Mucosa of descending colon (tissue), 3 donors: ENCODE measurements at regions not wholly inside any gene's neighbourhood (a gene's known extent, or its start where the extent isn't known, plus 50 kb on each side); places are given as distances from the start of the nearest gene placed in this dataset.

ENCODE experiments used
- ATAC-seq: fragments of 200-7000 bp; cut with Tn5 transposase; one replicate; pipeline ENCODE4 v1.9.1; 2020; ENCODE audit warnings: mild to moderate bottlenecking, moderate library complexity
- DNase-seq, 3 donors: peaks; one replicate each; pipeline ENCODE4 v3.0.0-alpha.2; 2020
- H3K36me3 ChIP-seq: fragments of 200-600 bp; one replicate; pipeline ENCODE4 v1.8.0; 2021; ENCODE audit warnings: low read depth, mild to moderate bottlenecking
- H3K4me1 ChIP-seq: fragments of 200-600 bp; one replicate; pipeline ENCODE4 v1.8.0; 2021; ENCODE audit warnings: low read depth, mild to moderate bottlenecking
- H3K4me3 ChIP-seq: fragments of 200-600 bp; one replicate; pipeline ENCODE4 v1.8.0; 2021; ENCODE audit warnings: mild to moderate bottlenecking
- H3K9me3 ChIP-seq: fragments of 200-600 bp; one replicate; pipeline ENCODE4 v1.8.0; 2021; ENCODE audit warnings: mild to moderate bottlenecking
- intact Hi-C, 2 donors: fragments of 100-400 bp; cut with DNase I in 1 of 2; cut with micrococcal nuclease in 1 of 2; formaldehyde crosslinking; loops; one replicate each; pipeline versions ENCODE4 v1.11.0 to v1.11.1; 2022; cut with DNase I, micrococcal nuclease
- TF ChIP-seq, protein P1 (sequence below): fragments of 200-600 bp; IDR thresholded peaks from one replicate; pipeline ENCODE4 v1.8.0; 2022; ENCODE audit warnings: antibody characterized with exemption, mild to moderate bottlenecking
- donor health status: DM: no; HTN: no; CAD: no; lungs with moderate emphysema.
- donor health status: DM: no; HTN: no; CAD: no.
- donor health status: DM: no; HTN: yes; CAD: no.

DNA sequence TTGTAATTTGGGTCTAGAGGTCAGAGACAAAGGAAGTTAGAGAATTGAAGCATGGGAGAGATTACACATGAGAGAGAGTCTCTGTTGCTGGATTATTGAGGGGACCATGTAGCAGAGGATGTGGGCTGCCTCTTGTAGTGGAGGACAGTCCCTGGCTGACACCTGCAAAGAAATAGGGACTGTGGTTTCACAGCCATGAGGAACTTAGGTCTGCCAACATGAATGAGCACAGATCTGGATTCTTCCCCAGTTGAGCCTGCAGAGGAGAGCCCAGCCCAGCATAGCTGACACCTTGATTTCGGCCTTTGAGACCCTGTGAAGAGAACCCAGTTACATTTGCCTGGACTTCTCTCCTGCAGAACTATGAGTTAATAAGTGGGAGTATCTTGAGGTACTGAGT, 179.5 kb upstream of the TWIST2 start:
- no peak for ATAC-seq
- intact Hi-C loops, result no loop called here
- no peaks in the 10 kb centered on the region for H3K9me3 ChIP-seq

DNA sequence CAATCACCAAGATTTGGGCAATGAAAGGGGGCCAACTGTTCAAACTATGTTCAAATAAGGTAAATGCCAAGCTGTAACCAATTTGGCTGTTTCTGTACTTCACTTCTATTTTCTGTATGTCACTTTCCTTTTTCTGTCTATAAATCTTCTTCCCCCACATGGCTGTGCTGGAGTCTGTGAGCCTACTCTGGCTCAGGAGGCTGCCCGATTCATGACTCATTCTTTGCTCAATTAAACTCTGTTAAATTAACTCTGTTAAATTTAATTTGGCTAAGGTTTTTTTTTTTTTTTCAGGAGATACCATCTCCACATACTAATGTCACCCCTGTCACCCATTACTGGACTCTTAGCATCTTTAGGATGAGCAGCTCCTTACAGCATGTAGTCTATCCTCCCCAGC, 178.8 kb upstream of the TWIST2 start:
- Histone ChIP-seq H3K9me3 (no peaks in the 10 kb centered on the region), H3K36me3 (no peaks in the 10 kb centered on the region), H3K4me1 (no peaks in the 10 kb centered on the region), H3K4me3 (no peak overlapping the region)
- TF ChIP-seq, protein P1, sequence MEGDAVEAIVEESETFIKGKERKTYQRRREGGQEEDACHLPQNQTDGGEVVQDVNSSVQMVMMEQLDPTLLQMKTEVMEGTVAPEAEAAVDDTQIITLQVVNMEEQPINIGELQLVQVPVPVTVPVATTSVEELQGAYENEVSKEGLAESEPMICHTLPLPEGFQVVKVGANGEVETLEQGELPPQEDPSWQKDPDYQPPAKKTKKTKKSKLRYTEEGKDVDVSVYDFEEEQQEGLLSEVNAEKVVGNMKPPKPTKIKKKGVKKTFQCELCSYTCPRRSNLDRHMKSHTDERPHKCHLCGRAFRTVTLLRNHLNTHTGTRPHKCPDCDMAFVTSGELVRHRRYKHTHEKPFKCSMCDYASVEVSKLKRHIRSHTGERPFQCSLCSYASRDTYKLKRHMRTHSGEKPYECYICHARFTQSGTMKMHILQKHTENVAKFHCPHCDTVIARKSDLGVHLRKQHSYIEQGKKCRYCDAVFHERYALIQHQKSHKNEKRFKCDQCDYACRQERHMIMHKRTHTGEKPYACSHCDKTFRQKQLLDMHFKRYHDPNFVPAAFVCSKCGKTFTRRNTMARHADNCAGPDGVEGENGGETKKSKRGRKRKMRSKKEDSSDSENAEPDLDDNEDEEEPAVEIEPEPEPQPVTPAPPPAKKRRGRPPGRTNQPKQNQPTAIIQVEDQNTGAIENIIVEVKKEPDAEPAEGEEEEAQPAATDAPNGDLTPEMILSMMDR, result no peak
- intact Hi-C loops, result no loop called here
- DNase-seq (no peak), ATAC-seq (no peak)

More for the DNA sequence above, 179.5 kb upstream of the TWIST2 start:
- H3K4me3 ChIP-seq, result no peak overlapping the region
- no peaks in the 10 kb centered on the region for H3K36me3 ChIP-seq
- H3K4me1 ChIP-seq, result no peaks in the 10 kb centered on the region
- no peak for DNase-seq
- TF ChIP-seq, protein P1, result no peak

DNA sequence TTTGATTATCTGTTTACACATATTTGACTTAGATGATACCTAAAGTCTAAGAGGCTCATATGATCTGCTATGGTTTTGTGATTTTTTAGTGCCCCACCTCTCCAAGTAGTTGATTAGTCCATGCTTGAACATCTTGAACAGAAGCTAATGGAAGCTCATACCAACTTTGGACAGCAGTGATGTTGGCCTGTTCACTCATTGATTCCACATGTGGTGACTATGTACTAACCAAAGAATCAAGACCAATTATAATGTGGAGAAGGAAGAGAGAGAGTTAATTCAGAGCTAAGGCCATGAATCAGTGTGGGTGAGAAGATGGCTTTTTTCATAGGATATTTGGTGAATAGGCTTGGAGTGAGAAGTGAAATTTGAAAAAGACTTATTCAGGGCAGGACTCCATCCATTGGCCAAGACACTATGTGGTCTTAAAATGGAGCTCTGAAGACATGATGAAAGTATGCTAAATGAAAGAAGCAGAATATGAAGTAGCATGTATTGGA, 178.3 kb upstream of the TWIST2 start:
- no peaks in the 10 kb centered on the region for H3K9me3 ChIP-seq
- DNase-seq (no peak), ATAC-seq (no peak)
- TF ChIP-seq, protein P1, result no peak
- intact Hi-C loops, result no loop called here
- no peak overlapping the region for H3K4me3 ChIP-seq
- no peaks in the 10 kb centered on the region for H3K4me1 ChIP-seq
- H3K36me3 ChIP-seq, result no peaks in the 10 kb centered on the region

DNA sequence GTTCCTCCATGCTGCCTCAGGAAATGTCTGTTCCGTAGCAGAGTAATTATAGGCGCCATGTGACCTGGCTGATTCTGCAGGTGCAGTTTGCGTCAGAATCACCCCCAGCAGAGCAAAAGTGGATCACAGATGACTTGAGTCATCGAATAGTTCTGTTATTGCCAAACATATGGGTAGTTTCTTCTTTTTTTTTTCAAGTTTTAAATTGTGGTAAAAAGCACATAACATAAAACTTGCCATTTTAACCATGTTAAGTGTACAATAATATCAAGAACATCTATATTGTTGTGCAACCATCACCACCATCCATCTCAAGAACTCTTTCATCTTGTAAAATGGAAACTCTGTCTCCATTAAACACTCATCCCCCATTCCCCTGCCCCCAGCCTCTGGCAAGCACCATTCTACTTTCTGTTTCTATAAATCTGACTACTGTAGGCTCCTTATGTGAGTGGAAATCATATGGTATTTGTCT, 177.7 kb upstream of the TWIST2 start:
- no peaks in the 10 kb centered on the region for H3K36me3 ChIP-seq
- no peaks in the 10 kb centered on the region for H3K4me1 ChIP-seq
- ATAC-seq (no peak), DNase-seq (no peak)
- TF ChIP-seq, protein P1, result no peak
- H3K4me3 ChIP-seq, result no peak overlapping the region
- H3K9me3 ChIP-seq, result no peaks in the 10 kb centered on the region
- intact Hi-C loops, result no loop called here

DNA sequence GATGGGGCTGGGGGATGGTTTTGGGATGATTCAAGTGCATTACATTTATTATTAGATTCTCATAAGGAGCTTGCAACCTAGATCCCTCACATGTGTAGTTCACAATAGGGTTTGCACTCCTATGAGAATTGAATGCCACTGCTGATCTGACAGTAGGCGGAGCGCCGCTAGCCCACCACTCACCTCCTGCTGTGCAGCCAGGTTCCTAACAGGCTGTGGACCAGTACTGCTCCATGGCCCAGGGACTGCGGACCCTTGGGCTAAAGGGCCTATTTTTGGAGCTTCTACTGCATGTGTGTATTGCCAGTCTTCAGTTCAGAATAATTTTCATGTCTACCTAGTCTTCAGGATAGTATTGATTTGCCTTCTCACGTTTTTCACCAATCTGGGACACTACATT, 165.3 kb upstream of the TWIST2 start:
- no peak for DNase-seq

More for the DNA sequence above, 165.3 kb upstream of the TWIST2 start:
- TF ChIP-seq, protein P1, result no peak
- Histone ChIP-seq H3K9me3 (no peaks in the 10 kb centered on the region), H3K4me3 (no peak overlapping the region), H3K4me1 (no peaks in the 10 kb centered on the region), H3K36me3 (no peaks in the 10 kb centered on the region)
- no peak for ATAC-seq
- intact Hi-C loops, result no loop called here
